Activated CD4-positive, alpha-beta T cell treated with anti-CD3 and anti-CD28 coated beads, Interleukin-2, Interleukin-6, amounts not matched to agents 100 ng/mL and 50 ng/mL, durations not matched to agents 16 hours and 8 hours (primary cell): ENCODE measurements at regions not wholly inside any gene's neighbourhood (a gene's known extent, or its start where the extent isn't known, plus 50 kb on each side); places are given as distances from the start of the nearest gene placed in this dataset.

Source experiments
- DNase-seq: peaks from one replicate; pipeline ENCODE4 v3.0.0-alpha.2; 2020

- DNase-seq, result no peak
Measured at GRCh38 chr4:8773124-8773931, 98.3 kb downstream of the HMX1 start.

GRCh38 chr4:8772499-8773123 is 99.0 kb downstream of the HMX1 start:
- no peak for DNase-seq

- no peak for DNase-seq
Measured at GRCh38 chr4:8771666-8772065, 100.0 kb downstream of the HMX1 start.

- no peak for DNase-seq
Measured at GRCh38 chr4:8771258-8771590, 100.4 kb downstream of the HMX1 start.

GRCh38 chr4:8770518-8771257 is 101.0 kb downstream of the HMX1 start:
- no peak for DNase-seq

GRCh38 chr4:8769645-8770517 is 101.8 kb downstream of the HMX1 start:
- DNase-seq, result no peak

GRCh38 chr4:8768357-8768999 is 103.2 kb downstream of the HMX1 start:
- no peak for DNase-seq

GRCh38 chr4:8766610-8767009 is 105.0 kb downstream of the HMX1 start:
- DNase-seq, result no peak

GRCh38 chr4:8765631-8766590 is 105.7 kb downstream of the HMX1 start:
- no peak for DNase-seq

- no peak for DNase-seq
Measured at GRCh38 chr4:8765084-8765483, 106.6 kb downstream of the HMX1 start.

GRCh38 chr4:8763966-8764901 is 107.4 kb downstream of the HMX1 start:
- DNase-seq, result no peak

- DNase-seq, result no peak
Measured at GRCh38 chr4:8762951-8763735, 108.5 kb downstream of the HMX1 start.

GRCh38 chr4:8762356-8762755 is 109.3 kb downstream of the HMX1 start:
- DNase-seq, result no peak

- DNase-seq, result no peak
Measured at GRCh38 chr4:8761824-8762205, 109.8 kb downstream of the HMX1 start.

- no peak for DNase-seq
Measured at GRCh38 chr4:8761167-8761823, 110.3 kb downstream of the HMX1 start.

- DNase-seq, result no peak
Measured at GRCh38 chr4:8760561-8760960, 111.1 kb downstream of the HMX1 start.

- no peak for DNase-seq
Measured at GRCh38 chr4:8759987-8760386, 111.7 kb downstream of the HMX1 start.

- no peak for DNase-seq
Measured at GRCh38 chr4:8756816-8757215, 114.8 kb downstream of the HMX1 start.
